Thoracic aorta (tissue), 2 donors: ENCODE measurements at regions not wholly inside any gene's neighbourhood (a gene's known extent, or its start where the extent isn't known, plus 50 kb on each side); places are given as distances from the start of the nearest gene placed in this dataset.

ENCODE experiments used
- ATAC-seq: fragments of 150-250 bp; one replicate; pipeline ENCODE4 v1.8.0; 2017; ENCODE audit warnings: low read depth; ENCODE audit not compliant: insufficient number of reproducible peaks, low FRiP score
- DNase-seq: peaks from one replicate; pipeline ENCODE4 v3.0.0-alpha.2; 2020; ENCODE audit warnings: low spot score
- H3K27ac ChIP-seq, 2 donors: fragments of 200-600 bp; sonication (generic); 1 replicate in 1 of 2; 2 replicates in 1 of 2; pipeline ENCODE4 v1.5.1; 2016; ENCODE audit warnings: mild to moderate bottlenecking in 2 of 2, moderate library complexity in 2 of 2
- H3K27me3 ChIP-seq: fragments of 200-600 bp; sonication (generic); replicated peaks from 2 replicates; pipeline ENCODE4 v1.6.0; 2016; ENCODE audit warnings: mild to moderate bottlenecking; ENCODE audit not compliant: insufficient read depth
- H3K36me3 ChIP-seq: fragments of 200-600 bp; sonication (generic); one replicate; pipeline ENCODE4 v1.5.1; 2016
- H3K4me1 ChIP-seq, 2 donors: fragments of 200-600 bp; sonication (generic); 1 replicate in 1 of 2; 2 replicates in 1 of 2; pipeline versions ENCODE4 v1.5.1 to v1.6.0; 2016; ENCODE audit warnings: low read depth in 2 of 2, mild to moderate bottlenecking in 1 of 2; ENCODE audit not compliant: control insufficient read depth in 1 of 2
- H3K4me3 ChIP-seq: fragments of 200-600 bp; sonication (generic); 2 replicates; pipeline ENCODE4 v1.5.1; 2016; ENCODE audit warnings: mild to moderate bottlenecking
- H3K9me3 ChIP-seq: fragments of 200-600 bp; sonication (generic); 2 replicates; pipeline ENCODE4 v1.5.1; 2016
- TF ChIP-seq, protein P1 (sequence below): fragments of 200-600 bp; sonication (generic); IDR thresholded peaks from one replicate; pipeline ENCODE4 v1.5.1; 2019; ENCODE audit warnings: antibody characterized with exemption

DNA sequence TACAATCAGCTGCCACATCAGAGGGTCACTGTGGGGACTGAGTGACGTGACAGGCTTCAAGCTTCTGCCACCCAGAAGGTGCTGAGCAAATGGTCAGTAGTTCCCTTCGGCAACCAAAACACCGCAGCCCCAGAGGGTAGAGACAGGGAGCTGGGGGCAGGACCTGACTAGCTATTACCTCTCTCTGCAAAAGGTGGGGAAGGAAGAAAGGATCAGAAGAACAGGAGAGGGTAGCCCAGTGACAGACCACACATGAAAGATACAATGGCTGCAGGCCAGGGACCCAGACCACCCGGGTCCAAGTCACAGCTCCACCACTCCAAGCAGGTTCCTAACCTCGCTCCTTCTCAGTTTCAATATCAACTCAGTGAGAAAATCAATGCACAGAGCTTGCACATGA lies 377.1 kb downstream of the NPHP4 start:
- no peak overlapping the region for H3K4me3 ChIP-seq
- H3K27ac ChIP-seq, result no peak overlapping the region
- TF ChIP-seq, protein P1, sequence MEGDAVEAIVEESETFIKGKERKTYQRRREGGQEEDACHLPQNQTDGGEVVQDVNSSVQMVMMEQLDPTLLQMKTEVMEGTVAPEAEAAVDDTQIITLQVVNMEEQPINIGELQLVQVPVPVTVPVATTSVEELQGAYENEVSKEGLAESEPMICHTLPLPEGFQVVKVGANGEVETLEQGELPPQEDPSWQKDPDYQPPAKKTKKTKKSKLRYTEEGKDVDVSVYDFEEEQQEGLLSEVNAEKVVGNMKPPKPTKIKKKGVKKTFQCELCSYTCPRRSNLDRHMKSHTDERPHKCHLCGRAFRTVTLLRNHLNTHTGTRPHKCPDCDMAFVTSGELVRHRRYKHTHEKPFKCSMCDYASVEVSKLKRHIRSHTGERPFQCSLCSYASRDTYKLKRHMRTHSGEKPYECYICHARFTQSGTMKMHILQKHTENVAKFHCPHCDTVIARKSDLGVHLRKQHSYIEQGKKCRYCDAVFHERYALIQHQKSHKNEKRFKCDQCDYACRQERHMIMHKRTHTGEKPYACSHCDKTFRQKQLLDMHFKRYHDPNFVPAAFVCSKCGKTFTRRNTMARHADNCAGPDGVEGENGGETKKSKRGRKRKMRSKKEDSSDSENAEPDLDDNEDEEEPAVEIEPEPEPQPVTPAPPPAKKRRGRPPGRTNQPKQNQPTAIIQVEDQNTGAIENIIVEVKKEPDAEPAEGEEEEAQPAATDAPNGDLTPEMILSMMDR, result no peak
- H3K4me1 ChIP-seq, result no peaks in the 10 kb centered on the region
- H3K9me3 ChIP-seq, result no peaks in the 10 kb centered on the region
- DNase-seq (no peak), ATAC-seq (no peak)
- H3K36me3 ChIP-seq, result no peaks in the 10 kb centered on the region
- H3K27me3 ChIP-seq, result no peaks in the 10 kb centered on the region

DNA sequence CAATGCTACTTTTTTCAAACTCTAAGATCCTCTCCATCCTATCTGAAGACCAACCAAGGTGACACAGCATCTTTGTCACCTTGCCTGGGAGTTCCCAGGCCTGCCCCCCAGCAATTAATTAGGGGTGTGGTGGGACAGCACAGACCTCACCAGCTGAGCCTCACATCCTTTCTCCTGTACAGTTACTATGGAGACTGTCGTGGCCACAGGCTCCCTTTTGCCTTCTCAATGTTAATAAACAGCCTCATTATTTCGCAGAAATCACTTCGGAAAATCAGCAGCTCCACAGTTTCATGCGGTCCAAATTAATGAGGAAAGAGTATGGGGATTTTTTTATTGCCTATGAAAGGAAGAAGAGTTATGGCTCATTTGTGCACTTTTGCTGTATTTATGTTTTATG lies 378.3 kb downstream of the NPHP4 start:
- Histone ChIP-seq H3K9me3 (no peaks in the 10 kb centered on the region), H3K4me1 (no peaks in the 10 kb centered on the region), H3K36me3 (no peaks in the 10 kb centered on the region), H3K27ac (no peak overlapping the region), H3K4me3 (no peak overlapping the region), H3K27me3 (no peaks in the 10 kb centered on the region)
- DNase-seq (no peak), ATAC-seq (no peak)
- TF ChIP-seq, protein P1, result no peak

GRCh38 chr1:5611851-5612250 lies 380.4 kb downstream of the NPHP4 start:
- H3K4me3 ChIP-seq, result no peak overlapping the region
- no peak for DNase-seq
- no peaks in the 10 kb centered on the region for H3K4me1 ChIP-seq
- no peak overlapping the region for H3K27ac ChIP-seq
- H3K27me3 ChIP-seq, result no peaks in the 10 kb centered on the region
- no peaks in the 10 kb centered on the region for H3K9me3 ChIP-seq
- TF ChIP-seq, protein P1, result no peak
- no peak for ATAC-seq
- H3K36me3 ChIP-seq, result no peaks in the 10 kb centered on the region

DNA sequence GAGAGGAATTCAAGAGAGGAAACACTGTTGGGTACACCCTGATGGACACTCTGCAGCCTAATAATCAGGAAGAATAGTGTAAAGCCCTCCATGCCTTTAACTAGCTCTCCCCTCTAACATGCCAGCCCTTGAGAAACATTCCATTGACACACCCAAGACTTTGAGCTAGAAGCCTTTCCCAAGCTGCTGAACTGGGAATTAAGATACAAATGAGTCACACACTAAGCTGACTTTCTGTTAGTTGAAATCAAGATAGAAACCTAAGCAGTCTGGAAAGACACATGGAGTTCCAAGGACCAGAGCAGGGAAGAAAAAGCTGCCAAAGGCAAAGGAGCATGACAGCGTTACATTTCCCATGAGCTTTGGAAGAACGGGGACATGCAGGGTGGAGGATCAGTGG lies 380.8 kb downstream of the NPHP4 start:
- DNase-seq (no peak), ATAC-seq (no peak)
- Histone ChIP-seq H3K4me1 (no peaks in the 10 kb centered on the region), H3K9me3 (no peaks in the 10 kb centered on the region), H3K27ac (no peak overlapping the region), H3K36me3 (no peaks in the 10 kb centered on the region), H3K4me3 (no peak overlapping the region), H3K27me3 (no peaks in the 10 kb centered on the region)
- TF ChIP-seq, protein P1, result no peak

DNA sequence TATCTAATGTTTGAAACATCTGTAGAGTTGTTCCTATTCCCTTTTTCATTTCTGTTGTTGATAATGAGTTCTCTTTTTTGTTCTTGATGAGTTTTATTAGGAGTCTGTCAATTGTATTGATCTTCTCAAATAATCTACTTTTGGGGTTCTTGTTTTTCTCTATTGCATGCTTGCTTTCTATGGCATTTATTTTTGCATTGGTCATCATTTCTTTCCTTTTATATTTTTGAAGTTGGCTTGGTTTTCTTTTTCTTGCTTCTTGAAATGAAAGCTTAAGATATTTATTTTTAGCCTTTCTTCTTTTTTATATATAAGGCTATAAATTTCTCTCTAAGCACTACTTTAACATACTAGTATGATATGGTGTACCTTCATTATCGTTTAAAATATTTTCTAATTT lies 381.8 kb downstream of the NPHP4 start:
- ATAC-seq (no peak), DNase-seq (no peak)
- Histone ChIP-seq H3K9me3 (no peaks in the 10 kb centered on the region), H3K27me3 (no peaks in the 10 kb centered on the region), H3K4me1 (no peaks in the 10 kb centered on the region), H3K4me3 (no peak overlapping the region), H3K36me3 (no peaks in the 10 kb centered on the region), H3K27ac (no peak overlapping the region)
- TF ChIP-seq, protein P1, result no peak
